Karpas-422 (cell line): ENCODE measurements at regions not wholly inside any gene's neighbourhood (a gene's known extent, or its start where the extent isn't known, plus 50 kb on each side); places are given as distances from the start of the nearest gene placed in this dataset.
"Not testable (repeated sequence)": the region's sequence is repeated elsewhere in the genome, so short reads cannot be mapped to it uniquely, and the experiment has no call there.

ENCODE experiments used
- DNase-seq: peaks from one replicate; pipeline ENCODE4 v3.0.0-alpha.2; 2015
- H2AFZ ChIP-seq: fragments of 200-600 bp; sonication (generic); 2 replicates; pipeline ENCODE4 v1.6.1; 2014; ENCODE audit warnings: antibody characterized with exemption, low read length, mixed read lengths
- H3K27ac ChIP-seq: fragments of 200-600 bp; sonication (generic); 2 replicates; pipeline ENCODE4 v1.5.1; 2014; ENCODE audit warnings: mild to moderate bottlenecking, low read length, moderate library complexity
- H3K27me3 ChIP-seq: fragments of 200-600 bp; sonication (generic); 2 replicates; pipeline ENCODE4 v1.6.1; 2014; ENCODE audit warnings: low read length, mixed read lengths
- H3K36me3 ChIP-seq: fragments of 200-600 bp; sonication (generic); 2 replicates; pipeline ENCODE4 v1.6.1; 2014; ENCODE audit warnings: low read length, mixed read lengths; ENCODE audit not compliant: insufficient read depth
- H3K4me1 ChIP-seq: fragments of 200-600 bp; sonication (generic); 2 replicates; pipeline ENCODE4 v1.6.1; 2014; ENCODE audit warnings: mild to moderate bottlenecking, low read length, mixed read lengths
- H3K4me2 ChIP-seq: fragments of 200-600 bp; sonication (generic); 2 replicates; pipeline ENCODE4 v1.6.1; 2014; ENCODE audit warnings: low read length, low read depth, mild to moderate bottlenecking; ENCODE audit not compliant: poor library complexity, severe bottlenecking
- H3K4me3 ChIP-seq: fragments of 200-600 bp; sonication (generic); 2 replicates; pipeline ENCODE4 v1.5.1; 2014; ENCODE audit warnings: mild to moderate bottlenecking, antibody characterized with exemption, low read length, mixed read lengths
- H3K79me2 ChIP-seq: fragments of 200-600 bp; sonication (generic); 2 replicates; pipeline ENCODE4 v1.6.1; 2014; ENCODE audit warnings: mild to moderate bottlenecking, low read length, mixed read lengths
- H3K9ac ChIP-seq: fragments of 200-600 bp; sonication (generic); 2 replicates; pipeline ENCODE4 v1.6.0; 2014; ENCODE audit warnings: low read length
- H3K9me2 ChIP-seq: fragments of 200-600 bp; sonication (generic), shearing (Covaris generic); replicated peaks from 2 replicates; pipeline ENCODE4 v1.6.0; 2014; ENCODE audit warnings: mild to moderate bottlenecking, low read length, moderate library complexity; ENCODE audit not compliant: insufficient read depth
- H3K9me3 ChIP-seq: fragments of 300-700, 200-600 bp; sonication (generic); 2 replicates; pipeline ENCODE4 v1.6.1; 2014; ENCODE audit warnings: low read length, mixed read lengths
- H4K20me1 ChIP-seq: fragments of 200-600 bp; sonication (generic); 2 replicates; pipeline ENCODE4 v1.6.1; 2014; ENCODE audit warnings: mild to moderate bottlenecking, antibody characterized with exemption, low read length, low read depth; ENCODE audit not compliant: insufficient read depth

GRCh38 chrX:555725-556666 lies 74.6 kb upstream of the SHOX start:
- Histone ChIP-seq H3K27me3 (no peaks in the 10 kb centered on the region), H3K4me2 (no peak overlapping the region), H3K4me3 (no peak overlapping the region), H2AFZ (no peak overlapping the region), H3K27ac (no peak overlapping the region), H3K9me3 (no peaks in the 10 kb centered on the region), H3K9me2 (no peaks in the 10 kb centered on the region), H3K4me1 (no peaks in the 10 kb centered on the region), H3K9ac (no peak overlapping the region), H3K79me2 (no peaks in the 10 kb centered on the region), H3K36me3 (no peaks in the 10 kb centered on the region), H4K20me1 (no peaks in the 10 kb centered on the region)
- no peak for DNase-seq

- H3K36me3 ChIP-seq, DNase-seq, H3K9ac ChIP-seq, H3K4me2 ChIP-seq, H3K27ac ChIP-seq, H4K20me1 ChIP-seq, H3K9me2 ChIP-seq, H3K4me3 ChIP-seq, H2AFZ ChIP-seq, H3K4me1 ChIP-seq, H3K79me2 ChIP-seq, H3K9me3 ChIP-seq, H3K27me3 ChIP-seq: not testable (repeated sequence)
These were observed 73.0 kb upstream of the SHOX start for GRCh38 chrX:557601-558000.

GRCh38 chrX:559282-559681 lies 71.3 kb upstream of the SHOX start:
- not testable (repeated sequence) for H2AFZ ChIP-seq

GRCh38 chrX:567891-568290 lies 62.7 kb upstream of the SHOX start:
- Histone ChIP-seq H3K27ac (no peak overlapping the region), H3K9me3 (peaks cover 3% of the 10 kb centered on the region; the same call in 1 of the 2 replicates), H3K27me3 (no peaks in the 10 kb centered on the region), H3K79me2 (no peaks in the 10 kb centered on the region), H3K4me2 (no peak overlapping the region), H3K4me3 (no peak overlapping the region), H3K9ac (no peak overlapping the region), H2AFZ (no peak overlapping the region), H3K9me2 (no peaks in the 10 kb centered on the region), H3K36me3 (no peaks in the 10 kb centered on the region), H4K20me1 (no peaks in the 10 kb centered on the region), H3K4me1 (no peaks in the 10 kb centered on the region)
- no peak for DNase-seq

More at GRCh38 chrX:559282-559681, 71.3 kb upstream of the SHOX start:
- not testable (repeated sequence) for H3K27ac ChIP-seq, DNase-seq, H3K4me2 ChIP-seq, H3K36me3 ChIP-seq, H3K27me3 ChIP-seq, H3K4me3 ChIP-seq, H3K79me2 ChIP-seq, H3K9me3 ChIP-seq, H3K9ac ChIP-seq, H4K20me1 ChIP-seq, H3K4me1 ChIP-seq, H3K9me2 ChIP-seq

GRCh38 chrX:568311-568710 lies 62.3 kb upstream of the SHOX start:
- no peaks in the 10 kb centered on the region for H3K36me3 ChIP-seq
- no peak for DNase-seq
- H3K79me2 ChIP-seq: no peaks in the 10 kb centered on the region
- H2AFZ ChIP-seq: no peak overlapping the region
- H3K9ac ChIP-seq: no peak overlapping the region
- no peaks in the 10 kb centered on the region for H4K20me1 ChIP-seq
- no peak overlapping the region for H3K27ac ChIP-seq
- H3K4me1 ChIP-seq: no peaks in the 10 kb centered on the region
- H3K4me3 ChIP-seq: no peak overlapping the region
- no peaks in the 10 kb centered on the region for H3K27me3 ChIP-seq
- no peak overlapping the region for H3K4me2 ChIP-seq
- H3K9me2 ChIP-seq: no peaks in the 10 kb centered on the region
- peaks cover 3% of the 10 kb centered on the region; the same call in 1 of the 2 replicates for H3K9me3 ChIP-seq

GRCh38 chrX:572538-573124 lies 58.0 kb upstream of the SHOX start:
- Histone ChIP-seq H4K20me1 (no peaks in the 10 kb centered on the region), H3K4me3 (no peak overlapping the region), H3K79me2 (no peaks in the 10 kb centered on the region), H3K9me2 (no peaks in the 10 kb centered on the region), H3K27me3 (no peaks in the 10 kb centered on the region), H3K9ac (no peak overlapping the region), H2AFZ (no peak overlapping the region), H3K9me3 (no peaks in the 10 kb centered on the region), H3K36me3 (no peaks in the 10 kb centered on the region), H3K4me1 (no peaks in the 10 kb centered on the region), H3K4me2 (no peak overlapping the region), H3K27ac (no peak overlapping the region)
- DNase-seq: no peak

GRCh38 chrX:574251-574650 lies 56.3 kb upstream of the SHOX start:
- no peak overlapping the region for H2AFZ ChIP-seq
- H3K79me2 ChIP-seq: no peaks in the 10 kb centered on the region
- H3K27ac ChIP-seq: no peak overlapping the region
- H3K9ac ChIP-seq: no peak overlapping the region
- no peaks in the 10 kb centered on the region for H3K4me1 ChIP-seq
- H3K9me2 ChIP-seq: no peaks in the 10 kb centered on the region
- no peaks in the 10 kb centered on the region for H3K36me3 ChIP-seq
- no peaks in the 10 kb centered on the region for H3K9me3 ChIP-seq
- no peak overlapping the region for H3K4me3 ChIP-seq
- no peaks in the 10 kb centered on the region for H3K27me3 ChIP-seq
- no peak overlapping the region for H3K4me2 ChIP-seq
- no peaks in the 10 kb centered on the region for H4K20me1 ChIP-seq
- DNase-seq: no peak

- Histone ChIP-seq H3K36me3 (no peaks in the 10 kb centered on the region), H3K27me3 (no peaks in the 10 kb centered on the region), H2AFZ (no peak overlapping the region), H3K9ac (no peak overlapping the region), H3K27ac (no peak overlapping the region), H3K79me2 (no peaks in the 10 kb centered on the region), H3K4me2 (no peak overlapping the region), H3K9me2 (no peaks in the 10 kb centered on the region), H3K4me3 (no peak overlapping the region), H3K4me1 (no peaks in the 10 kb centered on the region), H3K9me3 (no peaks in the 10 kb centered on the region), H4K20me1 (no peaks in the 10 kb centered on the region)
- no peak for DNase-seq
These were observed 55.8 kb upstream of the SHOX start for GRCh38 chrX:574830-575229.
